Osteoblast (primary cell): ENCODE measurements at regions not wholly inside any gene's neighbourhood (a gene's known extent, or its start where the extent isn't known, plus 50 kb on each side); places are given as distances from the start of the nearest gene placed in this dataset.
"Not testable (repeated sequence)": the region's sequence is repeated elsewhere in the genome, so short reads cannot be mapped to it uniquely, and the experiment has no call there.

ENCODE experiments used
- DNase-seq: peaks from one replicate; pipeline ENCODE4 v3.0.0; 2011; ENCODE audit warnings: low spot score, mixed read lengths; ENCODE audit not compliant: insufficient read length; ENCODE audit errors: missing footprints
- H2AFZ ChIP-seq: 2 replicates; pipeline ENCODE4 v1.6.0; 2011; ENCODE audit warnings: mild to moderate bottlenecking, low read length
- H3K27ac ChIP-seq: 2 replicates; pipeline ENCODE4 v1.5.1; 2011; ENCODE audit warnings: mild to moderate bottlenecking, low read depth, low read length, moderate library complexity
- H3K27me3 ChIP-seq: 2 replicates; pipeline ENCODE4 v1.6.0; 2012; ENCODE audit warnings: mild to moderate bottlenecking, control low read depth, inconsistent platforms, low read length, moderate library complexity; ENCODE audit not compliant: insufficient read depth
- H3K36me3 ChIP-seq: 2 replicates; pipeline ENCODE4 v1.5.1; 2011; ENCODE audit warnings: mild to moderate bottlenecking, low read length, control low read depth, moderate library complexity; ENCODE audit not compliant: insufficient read depth
- H3K4me1 ChIP-seq: 2 replicates; pipeline ENCODE4 v1.5.1; 2011; ENCODE audit warnings: mild to moderate bottlenecking, low read length, control low read depth, moderate library complexity; ENCODE audit not compliant: insufficient read depth
- H3K4me2 ChIP-seq: 2 replicates; pipeline ENCODE4 v1.6.0; 2011; ENCODE audit warnings: mild to moderate bottlenecking, low read length; ENCODE audit not compliant: insufficient read depth
- H3K4me3 ChIP-seq: fragments of 200-600 bp; sonication (generic); 3 replicates; pipeline ENCODE4 v1.5.1; 2012; ENCODE audit warnings: mild to moderate bottlenecking, low read length, inconsistent platforms; ENCODE audit not compliant: insufficient read depth
- H3K79me2 ChIP-seq: 2 replicates; pipeline ENCODE4 v1.6.0; 2012; ENCODE audit warnings: mild to moderate bottlenecking, low read length, control low read depth, inconsistent platforms; ENCODE audit not compliant: insufficient read depth
- H3K9me3 ChIP-seq: 2 replicates; pipeline ENCODE4 v1.5.1; 2011; ENCODE audit warnings: low read depth, low read length, control low read depth
- H4K20me1 ChIP-seq: 2 replicates; pipeline ENCODE4 v1.6.0; 2012; ENCODE audit warnings: mild to moderate bottlenecking, low read length, control low read depth; ENCODE audit not compliant: insufficient read depth

DNA sequence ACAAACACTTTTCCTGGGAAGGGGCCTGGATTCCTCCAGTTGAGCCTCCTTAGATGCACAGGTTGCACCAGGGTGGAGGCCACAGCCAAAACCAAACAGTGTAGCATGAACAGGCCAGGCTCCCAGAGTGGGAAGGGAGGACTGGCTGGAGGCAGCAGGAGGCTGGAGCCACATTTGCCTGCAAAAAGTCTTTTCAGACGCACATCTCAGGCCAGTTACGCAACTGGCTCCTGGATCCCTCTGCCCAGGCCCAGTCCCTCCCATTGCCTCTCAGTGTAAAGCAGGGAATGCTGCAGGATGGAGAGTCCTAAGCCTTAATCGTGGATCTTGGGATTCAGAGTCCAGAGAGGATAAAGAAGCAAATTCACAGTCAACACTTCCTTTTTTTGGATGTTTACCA lies 305.1 kb upstream of the PLGLB1 start:
- H4K20me1 ChIP-seq, H3K27ac ChIP-seq, H3K36me3 ChIP-seq, H3K27me3 ChIP-seq, H3K4me1 ChIP-seq, H2AFZ ChIP-seq, H3K9me3 ChIP-seq, H3K79me2 ChIP-seq, H3K4me3 ChIP-seq, DNase-seq, H3K4me2 ChIP-seq: not testable (repeated sequence)

DNA sequence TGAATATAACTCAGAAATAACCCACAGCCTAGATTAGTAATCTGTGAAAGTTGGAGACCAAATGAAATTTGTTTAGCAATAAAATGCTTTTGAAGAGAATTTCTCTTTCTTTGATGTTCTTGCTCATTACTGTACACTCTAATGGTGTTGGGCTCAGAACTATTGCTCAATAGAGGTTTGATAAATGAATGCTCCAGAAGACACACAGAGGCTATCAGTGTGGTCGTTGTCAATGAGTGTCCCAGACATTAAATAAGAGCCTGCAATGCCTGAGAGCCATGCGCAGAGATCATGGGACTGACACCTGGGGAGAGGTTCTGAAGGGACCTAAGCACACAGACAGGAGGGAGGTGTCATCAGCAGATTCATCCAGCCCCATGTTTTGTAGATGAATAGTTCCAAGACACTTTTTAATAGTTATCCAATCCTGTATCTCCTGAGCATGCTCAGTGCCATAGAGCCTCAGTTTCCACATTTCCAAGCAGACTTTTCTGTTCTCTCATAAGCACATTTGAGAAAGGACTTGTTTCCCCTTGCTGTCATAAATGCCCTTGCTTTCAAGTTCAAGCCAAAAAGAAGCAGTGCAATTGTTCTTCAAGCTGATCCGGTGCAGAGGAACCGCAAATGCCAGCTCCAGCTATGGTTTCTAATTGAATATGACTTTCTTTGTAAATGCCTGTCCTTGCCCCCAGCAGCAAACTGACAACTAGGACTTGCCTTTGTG lies 306.2 kb upstream of the PLGLB1 start:
- not testable (repeated sequence) for H4K20me1 ChIP-seq, H3K79me2 ChIP-seq, DNase-seq, H3K36me3 ChIP-seq, H3K9me3 ChIP-seq, H2AFZ ChIP-seq, H3K4me2 ChIP-seq, H3K27me3 ChIP-seq, H3K27ac ChIP-seq, H3K4me3 ChIP-seq, H3K4me1 ChIP-seq

DNA sequence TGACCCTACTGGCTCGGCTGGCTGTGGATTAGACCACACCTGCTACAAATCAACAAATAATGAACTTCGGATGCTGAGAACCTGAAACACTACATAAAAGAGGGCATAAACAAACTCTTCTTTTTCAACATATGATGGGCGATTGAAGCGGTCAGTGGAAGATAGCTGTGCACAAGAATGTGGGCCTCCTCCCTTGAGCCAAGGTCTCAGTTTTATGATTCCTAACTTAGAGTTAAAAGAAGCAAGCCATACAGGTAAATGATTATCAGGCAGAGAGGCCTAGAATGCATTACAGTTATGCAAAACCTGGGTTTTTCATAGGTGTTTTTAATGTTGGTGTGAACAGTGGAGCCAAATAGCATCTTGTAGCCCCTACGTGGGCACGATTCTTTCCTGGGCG lies 307.9 kb upstream of the PLGLB1 start:
- not testable (repeated sequence) for H3K4me2 ChIP-seq, H3K9me3 ChIP-seq, H4K20me1 ChIP-seq, H3K27ac ChIP-seq, H3K4me3 ChIP-seq, DNase-seq, H2AFZ ChIP-seq, H3K4me1 ChIP-seq, H3K79me2 ChIP-seq, H3K27me3 ChIP-seq, H3K36me3 ChIP-seq

DNA sequence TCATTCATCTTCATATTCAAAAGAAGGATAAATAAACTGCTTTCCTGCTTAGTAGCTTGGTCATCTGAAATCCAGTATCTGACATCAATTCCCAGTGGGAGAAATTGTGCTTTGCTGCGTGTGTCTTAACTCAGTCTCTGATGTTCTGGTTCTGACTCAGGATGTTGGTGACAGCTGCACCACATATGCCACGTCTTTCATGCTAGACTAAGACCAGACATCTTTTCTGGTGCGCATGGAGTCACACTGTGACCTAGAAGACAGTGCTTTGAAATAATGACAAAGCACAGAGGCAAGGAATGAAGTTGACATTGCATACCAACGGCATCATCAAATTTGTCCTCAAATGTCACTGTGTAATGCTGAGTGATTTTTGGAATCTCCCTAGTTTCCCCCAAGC lies 308.8 kb upstream of the PLGLB1 start:
- H3K27me3 ChIP-seq, DNase-seq, H3K4me2 ChIP-seq, H3K79me2 ChIP-seq, H3K4me3 ChIP-seq, H3K27ac ChIP-seq, H3K4me1 ChIP-seq, H3K9me3 ChIP-seq, H2AFZ ChIP-seq, H3K36me3 ChIP-seq, H4K20me1 ChIP-seq: not testable (repeated sequence)

DNA sequence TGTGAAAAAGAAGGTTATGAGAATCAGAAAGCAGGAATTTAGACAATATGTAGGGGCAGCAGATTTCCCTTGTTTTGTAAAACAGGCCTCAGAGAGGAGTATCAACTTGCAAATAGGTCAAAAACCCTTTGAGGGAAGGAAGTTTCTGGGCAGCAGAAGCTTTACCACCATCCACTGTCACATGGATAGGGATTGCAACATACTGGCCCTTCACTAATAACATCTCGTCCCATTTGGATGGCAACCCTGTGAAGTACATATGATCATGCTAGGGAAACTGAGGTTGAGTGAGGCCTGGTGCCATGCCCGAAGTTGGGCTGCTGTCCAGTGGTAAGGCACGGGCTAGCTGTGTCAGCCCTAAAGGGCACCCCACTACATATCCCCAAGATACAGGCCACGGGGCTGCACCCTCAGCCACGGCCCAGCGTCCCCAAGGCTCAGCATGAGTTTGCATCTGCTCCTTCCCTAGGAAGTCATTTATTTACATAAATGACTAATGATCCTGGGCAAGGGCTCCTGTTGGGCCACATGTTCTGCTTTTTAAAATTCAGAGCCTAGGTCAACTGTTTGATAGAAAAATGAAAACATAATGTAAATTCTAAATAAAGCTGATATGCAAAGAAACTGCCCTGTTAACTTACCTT lies 310.4 kb upstream of the PLGLB1 start:
- H2AFZ ChIP-seq, H3K36me3 ChIP-seq, H4K20me1 ChIP-seq, H3K4me2 ChIP-seq, H3K4me1 ChIP-seq, H3K9me3 ChIP-seq, DNase-seq, H3K4me3 ChIP-seq, H3K27ac ChIP-seq, H3K79me2 ChIP-seq, H3K27me3 ChIP-seq: not testable (repeated sequence)

DNA sequence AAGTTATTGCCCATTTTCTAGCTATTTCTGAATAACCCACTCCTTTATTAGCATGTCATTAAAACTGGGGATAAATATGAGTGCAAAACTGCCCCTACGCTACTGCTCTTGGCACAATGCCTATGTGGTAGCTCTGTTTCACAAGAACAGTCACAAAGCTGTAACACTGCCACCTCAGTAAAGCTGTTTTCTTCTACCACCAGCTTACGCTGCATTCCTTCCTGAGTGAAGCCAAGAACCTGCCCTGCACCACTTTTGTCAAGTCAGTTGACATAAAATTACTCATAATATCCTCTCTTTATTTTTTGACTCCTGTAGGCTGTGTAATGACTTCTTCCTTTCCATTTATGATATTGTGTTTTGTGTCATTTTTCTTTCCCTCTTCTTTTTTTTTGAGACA lies 313.2 kb upstream of the PLGLB1 start:
- not testable (repeated sequence) for H4K20me1 ChIP-seq, H3K36me3 ChIP-seq, H2AFZ ChIP-seq, H3K4me3 ChIP-seq, H3K9me3 ChIP-seq, H3K4me1 ChIP-seq, DNase-seq, H3K27ac ChIP-seq, H3K4me2 ChIP-seq, H3K27me3 ChIP-seq, H3K79me2 ChIP-seq

DNA sequence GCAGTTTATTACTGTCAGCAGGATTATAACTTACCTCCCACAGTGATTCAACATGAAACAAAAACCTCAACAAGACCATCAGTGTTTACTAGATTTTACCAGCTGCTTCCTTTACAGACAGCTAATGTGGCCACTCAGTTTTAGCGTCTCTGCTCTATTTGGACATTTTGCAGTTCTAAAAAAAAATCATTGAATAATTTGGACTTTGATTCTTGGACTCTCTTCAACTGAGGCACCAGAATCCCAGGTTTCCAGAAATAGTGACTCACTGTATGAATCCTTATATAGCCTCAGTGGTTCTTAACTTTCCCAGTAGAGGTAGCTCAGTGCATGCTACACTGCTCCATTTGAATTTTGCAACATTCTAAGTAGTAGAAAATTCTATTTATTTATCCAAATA lies 317.4 kb upstream of the PLGLB1 start:
- not testable (repeated sequence) for H3K27me3 ChIP-seq, H3K4me2 ChIP-seq, H3K36me3 ChIP-seq, DNase-seq, H3K27ac ChIP-seq, H4K20me1 ChIP-seq, H3K4me1 ChIP-seq, H3K9me3 ChIP-seq, H3K79me2 ChIP-seq, H2AFZ ChIP-seq, H3K4me3 ChIP-seq
